Neuronal stem cell (in vitro differentiated cells): ENCODE measurements at regions not wholly inside any gene's neighbourhood (a gene's known extent, or its start where the extent isn't known, plus 50 kb on each side); places are given as distances from the start of the nearest gene placed in this dataset.

Experiments
- DNase-seq: peaks from one replicate; pipeline ENCODE4 v3.0.0-alpha.2; 2013; ENCODE audit warnings: low spot score
- H2AFZ ChIP-seq: one replicate; pipeline ENCODE4 v1.6.1; 2013; ENCODE audit warnings: mild to moderate bottlenecking, low read length, inconsistent platforms
- H2AK5ac ChIP-seq: 2 replicates; pipeline ENCODE4 v1.6.1; 2013; ENCODE audit warnings: low read depth, mild to moderate bottlenecking, inconsistent platforms, low read length, moderate library complexity, mixed read lengths
- H2BK120ac ChIP-seq: 2 replicates; pipeline ENCODE4 v1.6.1; 2013; ENCODE audit warnings: low read depth, mild to moderate bottlenecking, inconsistent platforms, low read length, moderate library complexity, mixed read lengths
- H2BK12ac ChIP-seq: one replicate; pipeline ENCODE4 v1.6.1; 2013; ENCODE audit warnings: low read length, inconsistent platforms
- H2BK15ac ChIP-seq: 2 replicates; pipeline ENCODE4 v1.6.1; 2013; ENCODE audit warnings: mild to moderate bottlenecking, low read length, inconsistent platforms, mixed read lengths
- H2BK5ac ChIP-seq: one replicate; pipeline ENCODE4 v1.6.1; 2013; ENCODE audit warnings: inconsistent platforms, mild to moderate bottlenecking, low read length, moderate library complexity
- H3K14ac ChIP-seq: one replicate; pipeline ENCODE4 v1.6.1; 2013; ENCODE audit warnings: low read length, inconsistent platforms
- H3K18ac ChIP-seq: 2 replicates; pipeline ENCODE4 v1.6.1; 2013; ENCODE audit warnings: low read length, inconsistent platforms
- H3K23ac ChIP-seq: 2 replicates; pipeline ENCODE4 v1.6.1; 2013; ENCODE audit warnings: low read depth, mild to moderate bottlenecking, mixed read lengths, low read length, inconsistent platforms; ENCODE audit not compliant: poor library complexity
- H3K27ac ChIP-seq: replicated peaks from 3 replicates; pipeline ENCODE4 v1.5.1; 2013; ENCODE audit warnings: low read length, inconsistent platforms
- H3K27me3 ChIP-seq, 3 experiments: 2 replicates each; pipeline ENCODE4 v1.6.1; 2013; ENCODE audit warnings: low read length in 3 of 3, mild to moderate bottlenecking in 2 of 3, inconsistent platforms in 1 of 3, low read depth in 1 of 3, mixed read lengths in 1 of 3, moderate library complexity in 1 of 3; ENCODE audit not compliant: control insufficient read depth in 3 of 3, insufficient read depth in 3 of 3
- H3K36me3 ChIP-seq, 2 donors: replicated peaks in 1 of 2; 2 replicates each; pipeline ENCODE4 v1.6.1; 2013; ENCODE audit warnings: low read length in 2 of 2; ENCODE audit not compliant: control insufficient read depth in 2 of 2, insufficient read depth in 2 of 2
- H3K4ac ChIP-seq: 2 replicates; pipeline ENCODE4 v1.6.1; 2013; ENCODE audit warnings: inconsistent platforms, mild to moderate bottlenecking, low read length, moderate library complexity
- H3K4me1 ChIP-seq, 2 donors: 1 replicate in 1 of 2; 2 replicates in 1 of 2; pipeline ENCODE4 v1.6.1; 2013; ENCODE audit warnings: low read length in 2 of 2, low read depth in 1 of 2; ENCODE audit not compliant: control insufficient read depth in 2 of 2, insufficient read depth in 1 of 2
- H3K4me2 ChIP-seq: one replicate; pipeline ENCODE4 v1.6.1; 2013; ENCODE audit warnings: mild to moderate bottlenecking, low read length, inconsistent platforms; ENCODE audit not compliant: insufficient read depth, poor library complexity, severe bottlenecking
- H3K4me3 ChIP-seq, 2 donors: 2 replicates each; pipeline ENCODE4 v1.5.1; 2013; ENCODE audit warnings: low read length in 2 of 2, mild to moderate bottlenecking in 2 of 2, inconsistent platforms in 1 of 2, moderate library complexity in 1 of 2
- H3K79me1 ChIP-seq: one replicate; pipeline ENCODE4 v1.6.1; 2013; ENCODE audit warnings: low read depth, mild to moderate bottlenecking, inconsistent platforms, low read length, moderate library complexity
- H3K9ac ChIP-seq: one replicate; pipeline ENCODE4 v1.6.1; 2013; ENCODE audit warnings: mild to moderate bottlenecking, low read depth, low read length, inconsistent platforms; ENCODE audit not compliant: poor library complexity
- H3K9me3 ChIP-seq, 2 donors: replicated peaks in 1 of 2; 2 replicates each; pipeline versions ENCODE3 to v1.6.1; 2013; ENCODE audit warnings: low read length in 2 of 2, mild to moderate bottlenecking in 2 of 2, inconsistent platforms in 1 of 2, low read depth in 1 of 2, mixed read lengths in 1 of 2, moderate library complexity in 1 of 2; ENCODE audit not compliant: control insufficient read depth in 2 of 2, insufficient read depth in 1 of 2
- H4K8ac ChIP-seq: one replicate; pipeline ENCODE4 v1.6.1; 2013; ENCODE audit warnings: low read depth, mild to moderate bottlenecking, inconsistent platforms, low read length, moderate library complexity
- H4K91ac ChIP-seq: one replicate; pipeline ENCODE4 v1.6.1; 2013; ENCODE audit warnings: low read length, low read depth, mild to moderate bottlenecking, inconsistent platforms; ENCODE audit not compliant: poor library complexity
- WGBS, 2 donors: extraction: QIAGEN DNeasy Blood & Tissue Kit; methylation state at CpG; one replicate each; pipeline ENCODE4 v1.1.7; 2013; ENCODE audit warnings: missing lambda C conversion rate in 2 of 2, mixed read lengths in 1 of 2; ENCODE audit not compliant: insufficient read length in 2 of 2, insufficient replicate concordance in 1 of 2; ENCODE audit errors: extremely low coverage in 2 of 2; 5-methylcytosine and 5-hydroxymethylcytosine counted together

GRCh38 chr2:223315813-223316212, 263.8 kb downstream of the KCNE4 start:
- Histone ChIP-seq H2BK12ac (no peak overlapping the region), H3K4me2 (no peak overlapping the region), H3K27ac (no peak overlapping the region), H3K27me3 (no peaks in the 10 kb centered on the region), H4K8ac (no peak overlapping the region), H3K18ac (no peak overlapping the region), H2BK15ac (no peak overlapping the region), H2BK5ac (no peak overlapping the region), H3K9ac (no peak overlapping the region), H3K4me1 (no peaks in the 10 kb centered on the region), H3K36me3 (no peaks in the 10 kb centered on the region), H3K14ac (no peak overlapping the region), H2AK5ac (no peak overlapping the region), H3K9me3 (no peaks in the 10 kb centered on the region), H3K4ac (no peak overlapping the region), H3K79me1 (no peaks in the 10 kb centered on the region), H2BK120ac (no peak overlapping the region), H3K4me3 (no peak overlapping the region), H2AFZ (no peak overlapping the region), H3K23ac (no peak overlapping the region), H4K91ac (no peak overlapping the region)
- DNase-seq, result no peak
- no CpG with 5 or more reads among the region's 3 CpGs for WGBS, 2 donors

GRCh38 chr2:223316342-223316741, 264.4 kb downstream of the KCNE4 start:
- H2BK15ac ChIP-seq, result no peak overlapping the region
- H4K91ac ChIP-seq, result no peak overlapping the region
- H3K79me1 ChIP-seq, result no peaks in the 10 kb centered on the region
- H3K14ac ChIP-seq, result no peak overlapping the region
- H3K4me1 ChIP-seq, result no peaks in the 10 kb centered on the region
- no peak overlapping the region for H3K27ac ChIP-seq
- no peak overlapping the region for H3K4me2 ChIP-seq
- no peak for DNase-seq
- no peak overlapping the region for H2BK120ac ChIP-seq
- WGBS, 2 donors, result no CpG with 5 or more reads among the region's 4 CpGs
- H3K18ac ChIP-seq, result no peak overlapping the region
- H3K4me3 ChIP-seq, result no peak overlapping the region
- H2AK5ac ChIP-seq, result no peak overlapping the region
- H3K4ac ChIP-seq, result no peak overlapping the region
- H2BK5ac ChIP-seq, result no peak overlapping the region
- no peaks in the 10 kb centered on the region for H3K9me3 ChIP-seq
- H2BK12ac ChIP-seq, result no peak overlapping the region
- no peak overlapping the region for H2AFZ ChIP-seq
- H3K9ac ChIP-seq, result no peak overlapping the region
- no peaks in the 10 kb centered on the region for H3K36me3 ChIP-seq
- no peak overlapping the region for H4K8ac ChIP-seq
- no peaks in the 10 kb centered on the region for H3K27me3 ChIP-seq
- H3K23ac ChIP-seq, result no peak overlapping the region

- no peak overlapping the region for H3K4me2 ChIP-seq
- H3K4me1 ChIP-seq, result no peaks in the 10 kb centered on the region
- no peak overlapping the region for H4K8ac ChIP-seq
- no peaks in the 10 kb centered on the region for H3K79me1 ChIP-seq
- no peak overlapping the region for H3K18ac ChIP-seq
- no peak for DNase-seq
- H4K91ac ChIP-seq, result no peak overlapping the region
- H3K14ac ChIP-seq, result no peak overlapping the region
- no peak overlapping the region for H3K23ac ChIP-seq
- no peak overlapping the region for H2AK5ac ChIP-seq
- no peak overlapping the region for H2BK120ac ChIP-seq
- no peak overlapping the region for H2BK5ac ChIP-seq
- no peaks in the 10 kb centered on the region for H3K36me3 ChIP-seq
- no peak overlapping the region for H2AFZ ChIP-seq
- no peak overlapping the region for H2BK15ac ChIP-seq
- no peak overlapping the region for H3K4ac ChIP-seq
- no peak overlapping the region for H3K27ac ChIP-seq
- no peak overlapping the region for H3K9ac ChIP-seq
- no peaks in the 10 kb centered on the region for H3K9me3 ChIP-seq
- H3K27me3 ChIP-seq, result no peaks in the 10 kb centered on the region
- no peak overlapping the region for H3K4me3 ChIP-seq
- H2BK12ac ChIP-seq, result no peak overlapping the region
Observed at GRCh38 chr2:223319601-223320000, 267.6 kb downstream of the KCNE4 start.

GRCh38 chr2:223324402-223324801, 272.4 kb downstream of the KCNE4 start:
- Histone ChIP-seq H3K9me3 (no peaks in the 10 kb centered on the region), H3K18ac (no peak overlapping the region), H2BK15ac (no peak overlapping the region), H3K23ac (no peak overlapping the region), H2BK12ac (no peak overlapping the region), H3K4me1 (no peaks in the 10 kb centered on the region), H3K4me2 (no peak overlapping the region), H3K79me1 (no peaks in the 10 kb centered on the region), H3K4me3 (no peak overlapping the region), H2BK5ac (no peak overlapping the region), H3K27ac (no peak overlapping the region), H4K8ac (no peak overlapping the region), H3K14ac (no peak overlapping the region), H3K9ac (no peak overlapping the region), H2AFZ (peak overlapping the region; percentile 24), H2BK120ac (no peak overlapping the region), H4K91ac (no peak overlapping the region), H2AK5ac (no peak overlapping the region), H3K36me3 (no peaks in the 10 kb centered on the region), H3K27me3 (no peaks in the 10 kb centered on the region), H3K4ac (no peak overlapping the region)
- DNase-seq, result no peak
- WGBS, 2 donors, result no CpG with 5 or more reads among the region's 5 CpGs
